PFSK-1 (cell line): ENCODE measurements at regions not wholly inside any gene's neighbourhood (a gene's known extent, or its start where the extent isn't known, plus 50 kb on each side); places are given as distances from the start of the nearest gene placed in this dataset.

Experiments used
- FOXP2 ChIP-seq: optimal IDR thresholded peaks from 2 replicates; pipeline ENCODE3; 2011; ENCODE audit warnings: borderline replicate concordance, control low read depth, inconsistent platforms; ENCODE audit not compliant: insufficient read depth; ENCODE audit errors: extremely low read length, extremely low read depth
- POLR2AphosphoS5 ChIP-seq: IDR thresholded peaks from 2 replicates; pipeline ENCODE4 v1.6.1; 2012; ENCODE audit warnings: low read depth, mild to moderate bottlenecking, control low read depth, low read length, moderate library complexity
- SIN3A ChIP-seq: IDR thresholded peaks from 2 replicates; pipeline ENCODE4 v1.6.1; 2012; ENCODE audit warnings: mild to moderate bottlenecking, low read length, moderate library complexity, borderline replicate concordance; ENCODE audit not compliant: insufficient read depth
- TAF1 ChIP-seq: IDR thresholded peaks from 2 replicates; pipeline ENCODE4 v1.6.1; 2012; ENCODE audit warnings: low read length, control low read depth, borderline replicate concordance; ENCODE audit not compliant: insufficient read depth
- TF ChIP-seq, protein P1 (sequence below), 2 experiments: IDR thresholded peaks; 2 replicates each; pipeline versions ENCODE4 v1.6.1 to v1.8.0; 2011 to 2012; ENCODE audit warnings: low read depth in 2 of 2, low read length in 2 of 2, control low read depth in 1 of 2, inconsistent platforms in 1 of 2, mild to moderate bottlenecking in 1 of 2, moderate library complexity in 1 of 2; ENCODE audit not compliant: insufficient read depth in 1 of 2

DNA sequence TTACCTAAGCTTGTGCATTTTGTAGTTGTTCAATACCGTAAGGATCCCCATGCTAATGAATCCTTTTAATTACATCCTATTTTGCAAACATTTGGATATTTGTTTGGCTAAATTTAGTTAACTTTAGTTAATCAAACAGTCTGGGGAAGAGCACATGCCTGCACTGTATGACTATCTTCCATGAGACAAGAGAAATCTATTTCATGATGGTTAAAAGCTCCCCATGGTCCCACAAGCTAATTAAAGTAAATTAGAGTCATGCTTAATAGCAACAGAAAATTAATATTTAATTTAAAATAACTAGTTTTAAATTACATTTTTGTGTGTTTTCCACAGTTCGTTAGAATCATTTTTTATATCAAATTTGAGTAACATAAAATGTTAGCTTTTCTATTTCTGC is 95.4 kb upstream of the S1PR1 start:
- TF ChIP-seq TAF1 (no peak), POLR2AphosphoS5 (no peak), FOXP2 (no peak), SIN3A (no peak)
- TF ChIP-seq, protein P1, sequence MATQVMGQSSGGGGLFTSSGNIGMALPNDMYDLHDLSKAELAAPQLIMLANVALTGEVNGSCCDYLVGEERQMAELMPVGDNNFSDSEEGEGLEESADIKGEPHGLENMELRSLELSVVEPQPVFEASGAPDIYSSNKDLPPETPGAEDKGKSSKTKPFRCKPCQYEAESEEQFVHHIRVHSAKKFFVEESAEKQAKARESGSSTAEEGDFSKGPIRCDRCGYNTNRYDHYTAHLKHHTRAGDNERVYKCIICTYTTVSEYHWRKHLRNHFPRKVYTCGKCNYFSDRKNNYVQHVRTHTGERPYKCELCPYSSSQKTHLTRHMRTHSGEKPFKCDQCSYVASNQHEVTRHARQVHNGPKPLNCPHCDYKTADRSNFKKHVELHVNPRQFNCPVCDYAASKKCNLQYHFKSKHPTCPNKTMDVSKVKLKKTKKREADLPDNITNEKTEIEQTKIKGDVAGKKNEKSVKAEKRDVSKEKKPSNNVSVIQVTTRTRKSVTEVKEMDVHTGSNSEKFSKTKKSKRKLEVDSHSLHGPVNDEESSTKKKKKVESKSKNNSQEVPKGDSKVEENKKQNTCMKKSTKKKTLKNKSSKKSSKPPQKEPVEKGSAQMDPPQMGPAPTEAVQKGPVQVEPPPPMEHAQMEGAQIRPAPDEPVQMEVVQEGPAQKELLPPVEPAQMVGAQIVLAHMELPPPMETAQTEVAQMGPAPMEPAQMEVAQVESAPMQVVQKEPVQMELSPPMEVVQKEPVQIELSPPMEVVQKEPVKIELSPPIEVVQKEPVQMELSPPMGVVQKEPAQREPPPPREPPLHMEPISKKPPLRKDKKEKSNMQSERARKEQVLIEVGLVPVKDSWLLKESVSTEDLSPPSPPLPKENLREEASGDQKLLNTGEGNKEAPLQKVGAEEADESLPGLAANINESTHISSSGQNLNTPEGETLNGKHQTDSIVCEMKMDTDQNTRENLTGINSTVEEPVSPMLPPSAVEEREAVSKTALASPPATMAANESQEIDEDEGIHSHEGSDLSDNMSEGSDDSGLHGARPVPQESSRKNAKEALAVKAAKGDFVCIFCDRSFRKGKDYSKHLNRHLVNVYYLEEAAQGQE (IDR thresholded peaks at IDR 0.05; ENCODE audit: insufficient read depth in 1 of 2, low read depth in 2 of 2, low read length in 2 of 2) = no peak

DNA sequence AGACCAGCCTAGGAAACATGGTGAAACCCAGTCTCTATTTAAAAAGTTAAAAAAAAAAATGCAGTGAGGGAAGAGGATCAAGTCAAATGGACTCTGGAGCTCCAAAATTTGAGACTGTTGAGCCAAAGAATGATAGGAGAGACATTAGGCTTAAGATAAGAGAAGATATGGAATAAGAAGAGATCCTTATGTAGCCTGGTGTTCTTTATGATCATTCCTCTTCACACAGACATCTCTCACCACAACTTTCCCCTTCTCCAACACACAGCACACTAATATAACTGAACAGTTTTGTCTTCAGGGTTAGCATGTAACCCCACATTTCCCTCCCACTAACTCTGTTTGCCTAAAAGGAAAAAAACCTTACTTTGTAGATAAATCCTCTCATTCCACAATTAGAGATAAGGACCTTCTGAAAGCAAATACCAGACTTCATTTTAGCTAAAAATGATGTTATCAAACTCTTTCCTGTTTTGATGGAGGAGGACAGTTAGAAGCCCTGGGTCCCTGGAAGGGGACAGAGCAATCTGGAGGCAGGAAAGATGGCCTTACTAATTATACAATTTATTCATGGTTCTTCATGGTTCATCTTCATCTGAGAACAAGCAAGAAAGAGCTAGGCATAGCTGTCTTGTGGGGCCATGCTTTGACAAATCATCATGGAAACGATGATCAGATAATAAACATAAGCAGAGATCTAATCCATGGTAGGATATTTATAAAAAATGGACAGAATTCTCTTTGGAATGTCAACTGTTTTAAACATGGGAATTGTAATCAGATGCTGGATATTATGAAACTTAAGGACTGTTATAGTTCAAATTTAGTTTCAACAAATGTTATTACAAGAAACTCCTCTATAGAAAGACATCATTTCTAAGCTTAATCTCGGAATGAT is 96.7 kb upstream of the S1PR1 start:
- TF ChIP-seq POLR2AphosphoS5 = no peak
- TF ChIP-seq, protein P1 (IDR thresholded peaks at IDR 0.05; ENCODE audit: insufficient read depth in 1 of 2, low read depth in 2 of 2, low read length in 2 of 2) = no peak
- no peak for TF ChIP-seq SIN3A
- no peak for TF ChIP-seq TAF1
- no peak for TF ChIP-seq FOXP2

DNA sequence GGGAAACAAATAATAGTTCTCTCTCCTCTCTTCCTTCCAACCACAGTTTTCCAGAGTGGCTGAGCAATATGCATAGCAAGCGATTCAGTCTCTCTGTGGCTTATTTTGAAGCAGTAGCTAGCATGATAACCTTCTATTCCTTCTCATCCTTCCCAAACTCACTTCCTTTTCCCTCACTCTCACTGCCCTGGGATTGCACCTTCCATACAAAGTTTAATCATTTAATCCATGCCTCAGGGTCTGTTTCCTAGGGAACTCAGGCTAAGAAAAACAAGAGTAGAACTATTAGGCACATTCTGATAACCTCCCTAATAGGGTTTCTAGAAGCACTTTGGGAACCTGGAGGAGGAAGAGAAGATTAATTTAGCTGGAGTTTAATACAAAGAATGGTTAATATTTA is 97.7 kb upstream of the S1PR1 start:
- no peak for TF ChIP-seq SIN3A
- TF ChIP-seq, protein P1 (IDR thresholded peaks at IDR 0.05; ENCODE audit: insufficient read depth in 1 of 2, low read depth in 2 of 2, low read length in 2 of 2) = no peak
- TF ChIP-seq FOXP2 = no peak

DNA sequence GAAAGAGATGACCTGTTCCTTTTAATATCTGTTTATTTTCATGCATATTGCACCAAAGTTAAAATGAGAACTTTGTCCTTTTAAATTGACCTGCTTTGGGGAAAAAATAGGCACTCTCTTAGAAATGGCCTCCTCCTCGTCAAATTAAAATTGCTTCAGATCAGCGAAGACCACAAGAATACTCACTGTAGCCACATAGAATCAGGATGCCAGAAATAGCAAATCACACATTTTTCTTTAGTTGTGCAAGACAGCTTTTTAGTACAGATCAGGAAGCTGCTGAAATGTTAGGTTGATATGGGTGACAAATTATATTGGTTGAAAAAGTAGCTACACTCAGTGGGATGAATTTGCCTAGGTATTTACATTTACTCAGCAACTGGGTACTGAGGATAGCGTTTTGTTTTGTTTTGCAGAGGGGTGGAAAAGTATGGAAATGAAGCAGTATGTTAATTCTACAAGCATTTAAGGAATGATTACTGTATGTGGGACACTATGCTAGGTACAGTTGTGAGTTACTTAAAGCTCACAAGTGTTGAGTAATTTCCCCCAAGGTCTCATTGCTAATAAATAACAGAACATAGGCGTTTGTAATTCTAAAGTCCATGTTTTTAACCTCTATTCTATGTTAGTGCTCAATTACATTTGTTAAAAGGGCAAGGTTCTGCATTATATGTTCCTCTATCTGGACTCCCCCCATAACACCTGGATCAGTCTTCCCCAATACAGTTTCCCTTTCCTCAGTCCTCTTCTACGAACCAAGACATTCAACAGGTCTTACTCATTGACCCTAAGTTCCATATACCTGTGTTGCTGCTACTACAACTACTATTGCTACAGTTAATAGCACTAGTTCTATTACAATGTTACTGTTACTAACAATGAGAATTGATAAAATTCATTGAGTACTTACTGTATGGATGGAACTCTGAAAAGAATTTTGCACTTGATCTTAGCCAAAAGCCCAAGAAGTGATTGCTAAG is 99.4 kb upstream of the S1PR1 start:
- TF ChIP-seq FOXP2 = no peak
- no peak for TF ChIP-seq TAF1
- TF ChIP-seq, protein P1 (IDR thresholded peaks at IDR 0.05; ENCODE audit: insufficient read depth in 1 of 2, low read depth in 2 of 2, low read length in 2 of 2) = no peak
- TF ChIP-seq SIN3A = no peak
- no peak for TF ChIP-seq POLR2AphosphoS5
